IMR-90 (cell line): ENCODE measurements at regions not wholly inside any gene's neighbourhood (a gene's known extent, or its start where the extent isn't known, plus 50 kb on each side); places are given as distances from the start of the nearest gene placed in this dataset.

Experiments used
- CTCF ChIP-seq: conservative IDR thresholded peaks from 2 replicates; pipeline ENCODE4 v1.5.1; 2012; ENCODE audit warnings: mild to moderate bottlenecking, low read depth, low read length, improper control_type of control experiment
- MAZ ChIP-seq: IDR thresholded peaks from 2 replicates; pipeline ENCODE4 v1.6.1; 2012; ENCODE audit warnings: low read depth, mild to moderate bottlenecking, low read length, improper control_type of control experiment, moderate library complexity, borderline replicate concordance

- TF ChIP-seq CTCF (no peak), MAZ (no peak)
Observed at GRCh38 chr12:4975574-4975973, 65.9 kb downstream of the KCNA1 start.
